Central memory CD8-positive, alpha-beta T cell (primary cell): ENCODE measurements at regions not wholly inside any gene's neighbourhood (a gene's known extent, or its start where the extent isn't known, plus 50 kb on each side); places are given as distances from the start of the nearest gene placed in this dataset.
A peak's percentile ranks its signal among the peaks of the same experiment; 100 is the strongest.

Experiments used
- ATAC-seq: fragments of 150-1000 bp; cut with Tn5 transposase; replicated peaks from 2 replicates; pipeline ENCODE4 v1.10.0; 2022; ENCODE audit warnings: mild to moderate bottlenecking, moderate FRiP score, moderate number of reproducible peaks; ENCODE audit not compliant: poor library complexity, severe bottlenecking; ENCODE audit errors: extremely low read depth
- DNase-seq, 2 donors: peaks; one replicate each; pipeline ENCODE4 v3.0.0; 2021; ENCODE audit warnings: low spot score in 2 of 2
- H3K27ac Mint-ChIP-seq: one replicate; pipeline ENCODE4 v1.8.0; 2022; ENCODE audit warnings: low read depth, mild to moderate bottlenecking, moderate library complexity, mixed read lengths
- H3K27me3 Mint-ChIP-seq: one replicate; pipeline ENCODE4 v1.8.0; 2022; ENCODE audit warnings: mixed read lengths
- H3K36me3 Mint-ChIP-seq: one replicate; pipeline ENCODE4 v1.8.0; 2022; ENCODE audit warnings: mild to moderate bottlenecking, moderate library complexity, mixed read lengths; ENCODE audit not compliant: insufficient read depth
- H3K4me1 Mint-ChIP-seq: one replicate; pipeline ENCODE4 v1.8.0; 2022; ENCODE audit warnings: mixed read lengths
- H3K4me3 Mint-ChIP-seq: one replicate; pipeline ENCODE4 v1.8.0; 2022; ENCODE audit warnings: mild to moderate bottlenecking, moderate library complexity, mixed read lengths
- H3K9me3 Mint-ChIP-seq: one replicate; pipeline ENCODE4 v1.8.0; 2022; ENCODE audit warnings: mixed read lengths

GRCh38 chr6:26149240-26149639 lies 62.0 kb downstream of the HFE start:
- ATAC-seq (no peak), DNase-seq (no peak)
- Mint-ChIP-seq H3K4me1 (no peaks in the 10 kb centered on the region), H3K27me3 (no peaks in the 10 kb centered on the region), H3K9me3 (no peaks in the 10 kb centered on the region), H3K36me3 (peaks cover 1% of the 10 kb centered on the region), H3K27ac (no peak overlapping the region), H3K4me3 (no peak overlapping the region)

DNA sequence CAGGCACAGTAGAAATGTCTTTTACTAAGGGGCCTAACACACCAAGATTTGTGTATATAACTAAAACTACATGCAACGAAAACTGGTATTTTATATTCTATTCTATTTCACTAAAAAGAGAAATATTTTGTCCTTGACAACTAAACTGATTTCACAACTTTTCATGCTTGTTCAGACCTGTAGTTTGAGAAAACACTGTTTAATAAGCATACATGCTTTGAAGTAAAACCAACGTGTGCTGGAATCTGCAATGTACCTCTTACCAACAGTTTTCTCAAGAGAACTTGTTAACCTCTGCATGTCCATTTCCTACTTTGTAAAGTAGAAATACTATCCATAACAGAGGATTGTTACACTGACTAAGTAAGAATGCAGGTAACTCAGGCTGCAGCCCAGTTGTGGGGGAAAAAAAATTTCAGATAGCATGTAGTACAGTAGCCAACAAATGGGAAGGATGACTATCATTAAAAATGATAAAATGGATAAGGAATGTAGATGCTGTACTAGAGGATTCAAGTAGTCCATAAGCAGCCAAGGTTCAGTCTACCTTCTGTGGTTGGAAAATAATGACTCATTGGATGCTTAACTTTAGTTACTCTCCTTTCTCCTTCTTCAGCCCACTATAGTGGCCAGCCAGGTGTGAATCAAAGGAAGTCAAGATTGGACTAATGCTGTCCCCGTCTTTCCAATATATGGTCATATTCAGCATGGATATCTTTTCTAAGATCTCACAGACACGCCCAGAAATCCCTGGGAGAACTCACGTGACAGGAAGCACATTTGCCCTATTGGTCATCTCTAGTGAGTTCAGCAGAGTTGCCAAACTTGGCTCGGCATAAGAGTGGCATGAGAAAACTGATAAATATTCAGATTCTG lies 65.2 kb downstream of the HFE start:
- H3K27ac Mint-ChIP-seq = no peak overlapping the region
- H3K9me3 Mint-ChIP-seq = no peaks in the 10 kb centered on the region
- no peak for ATAC-seq
- DNase-seq = no peak
- peaks cover 22% of the 10 kb centered on the region for H3K36me3 Mint-ChIP-seq
- H3K27me3 Mint-ChIP-seq = no peaks in the 10 kb centered on the region
- no peak overlapping the region for H3K4me3 Mint-ChIP-seq
- H3K4me1 Mint-ChIP-seq = peaks cover 23% of the 10 kb centered on the region

DNA sequence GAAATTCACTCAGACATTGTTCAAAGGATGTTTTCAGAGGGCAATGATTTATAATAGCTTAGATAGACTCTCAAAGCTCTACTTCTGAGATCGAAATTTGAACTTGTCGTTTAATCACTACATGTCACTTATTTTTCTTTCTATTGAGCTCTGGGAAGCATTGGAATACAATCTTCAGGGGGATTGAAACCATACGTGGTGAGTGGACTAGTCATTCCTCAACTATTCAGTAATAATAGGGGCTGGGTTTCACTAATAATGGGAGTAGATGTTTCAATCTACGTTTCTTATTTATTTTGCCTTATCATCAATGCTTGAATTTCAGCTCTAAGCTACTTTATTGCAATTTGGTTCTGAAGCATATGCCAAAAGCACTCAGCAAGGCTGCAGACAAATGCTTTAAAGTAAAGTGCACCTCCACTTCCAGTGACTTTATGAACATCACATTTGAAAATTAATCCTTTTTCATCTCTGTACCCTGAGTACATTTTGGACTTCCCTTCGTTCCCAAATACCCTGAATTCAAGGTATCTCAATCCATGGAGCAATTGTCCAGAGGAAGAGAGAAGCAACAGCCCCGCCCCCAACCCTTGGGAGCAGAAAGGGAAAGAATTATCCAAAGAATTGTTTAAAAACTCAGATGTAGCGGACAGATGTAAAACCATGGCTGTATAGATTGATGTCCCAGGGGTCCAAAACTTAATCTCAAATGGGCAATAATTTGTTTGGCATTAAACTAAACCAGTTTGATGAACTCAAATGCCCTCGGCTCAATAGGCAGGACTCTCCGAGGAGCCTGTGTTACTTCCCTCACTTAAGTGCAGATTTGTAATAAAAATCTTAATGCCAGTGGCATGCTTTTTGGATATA lies 68.1 kb downstream of the HFE start:
- Mint-ChIP-seq H3K4me1 (peaks cover 44% of the 10 kb centered on the region), H3K27me3 (no peaks in the 10 kb centered on the region), H3K4me3 (peak overlapping the region; percentile 86), H3K36me3 (peaks cover 38% of the 10 kb centered on the region), H3K9me3 (no peaks in the 10 kb centered on the region), H3K27ac (peak overlapping the region; percentile 99)
- DNase-seq (no peak), ATAC-seq (no peak)

DNA sequence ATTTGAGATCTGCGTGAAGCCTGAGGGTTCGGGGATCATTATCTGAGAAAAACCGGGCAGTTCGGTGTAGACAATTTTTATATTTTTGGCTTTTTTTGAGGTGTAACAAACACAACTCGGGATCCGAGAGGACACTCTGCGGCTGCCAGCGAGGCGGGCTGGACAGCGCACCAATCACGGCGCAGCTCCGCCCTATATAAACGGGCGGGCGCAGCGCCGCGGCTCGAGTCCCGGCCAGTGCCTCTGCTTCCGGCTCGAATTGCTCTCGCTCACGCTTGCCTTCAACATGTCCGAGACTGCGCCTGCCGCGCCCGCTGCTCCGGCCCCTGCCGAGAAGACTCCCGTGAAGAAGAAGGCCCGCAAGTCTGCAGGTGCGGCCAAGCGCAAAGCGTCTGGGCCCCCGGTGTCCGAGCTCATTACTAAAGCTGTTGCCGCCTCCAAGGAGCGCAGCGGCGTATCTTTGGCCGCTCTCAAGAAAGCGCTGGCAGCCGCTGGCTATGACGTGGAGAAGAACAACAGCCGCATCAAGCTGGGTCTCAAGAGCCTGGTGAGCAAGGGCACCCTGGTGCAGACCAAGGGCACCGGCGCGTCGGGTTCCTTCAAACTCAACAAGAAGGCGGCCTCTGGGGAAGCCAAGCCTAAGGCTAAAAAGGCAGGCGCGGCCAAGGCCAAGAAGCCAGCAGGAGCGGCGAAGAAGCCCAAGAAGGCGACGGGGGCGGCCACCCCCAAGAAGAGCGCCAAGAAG lies 69.0 kb downstream of the HFE start:
- H3K4me3 Mint-ChIP-seq = peak overlapping the region; percentile 86
- ATAC-seq (peak; percentile 35), DNase-seq (peak; percentile 82 to 89)
- H3K4me1 Mint-ChIP-seq = peaks cover 46% of the 10 kb centered on the region
- peak overlapping the region; percentile 99 for H3K27ac Mint-ChIP-seq
- peaks cover 38% of the 10 kb centered on the region for H3K36me3 Mint-ChIP-seq
- H3K9me3 Mint-ChIP-seq = no peaks in the 10 kb centered on the region
- no peaks in the 10 kb centered on the region for H3K27me3 Mint-ChIP-seq

- Mint-ChIP-seq H3K27ac (peak overlapping the region; percentile 99), H3K4me1 (peaks cover 46% of the 10 kb centered on the region), H3K36me3 (peaks cover 38% of the 10 kb centered on the region), H3K27me3 (no peaks in the 10 kb centered on the region), H3K9me3 (no peaks in the 10 kb centered on the region), H3K4me3 (peak overlapping the region; percentile 86)
- ATAC-seq (peak; percentile 4), DNase-seq (no peak)
These were observed 69.6 kb downstream of the HFE start for GRCh38 chr6:26156850-26157250.

DNA sequence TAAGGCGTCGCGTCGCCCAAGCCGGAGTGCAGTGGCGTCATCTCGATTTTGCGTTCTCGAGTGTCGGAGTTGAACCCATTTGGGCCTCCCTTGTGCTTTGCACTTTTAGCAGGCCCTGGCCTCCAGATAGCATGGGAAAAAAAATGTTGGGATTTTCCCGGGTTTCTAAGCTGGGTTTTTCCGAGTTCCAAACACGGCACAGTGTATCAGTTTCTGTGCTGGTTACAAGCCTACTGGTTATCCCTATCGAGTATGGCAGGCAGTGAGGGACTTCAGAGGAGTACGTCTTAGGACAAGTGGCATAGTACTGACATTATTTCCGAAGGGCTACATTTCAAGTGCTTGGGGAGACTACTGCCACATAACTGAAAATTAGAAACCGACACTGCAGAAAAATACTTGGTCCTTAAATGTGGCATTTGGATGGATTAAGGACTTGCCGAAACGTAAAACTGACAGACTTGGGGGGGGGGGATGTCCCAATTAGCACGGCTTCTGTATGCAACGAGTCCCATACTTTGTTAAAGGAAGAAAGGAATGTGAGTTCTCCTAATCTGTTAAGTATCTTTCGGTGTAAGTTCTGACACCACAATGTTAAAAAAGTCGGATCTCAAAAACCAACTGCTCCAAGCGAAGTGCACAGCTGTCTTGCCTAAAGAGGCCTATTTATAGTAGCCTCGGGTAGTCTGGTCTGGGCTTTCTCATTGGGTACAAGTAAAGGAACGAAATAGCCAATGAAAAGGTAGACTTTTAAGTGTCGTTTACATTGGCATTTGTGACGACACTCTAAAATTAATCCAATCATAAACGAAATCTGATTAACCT lies 70.2 kb downstream of the HFE start:
- DNase-seq = peak; percentile 74 to 89
- Mint-ChIP-seq H3K4me3 (peak overlapping the region; percentile 86), H3K27me3 (no peaks in the 10 kb centered on the region), H3K27ac (peak overlapping the region; percentile 99), H3K36me3 (peaks cover 37% of the 10 kb centered on the region), H3K4me1 (peaks cover 46% of the 10 kb centered on the region), H3K9me3 (no peaks in the 10 kb centered on the region)
- ATAC-seq = peak; percentile 69

DNA sequence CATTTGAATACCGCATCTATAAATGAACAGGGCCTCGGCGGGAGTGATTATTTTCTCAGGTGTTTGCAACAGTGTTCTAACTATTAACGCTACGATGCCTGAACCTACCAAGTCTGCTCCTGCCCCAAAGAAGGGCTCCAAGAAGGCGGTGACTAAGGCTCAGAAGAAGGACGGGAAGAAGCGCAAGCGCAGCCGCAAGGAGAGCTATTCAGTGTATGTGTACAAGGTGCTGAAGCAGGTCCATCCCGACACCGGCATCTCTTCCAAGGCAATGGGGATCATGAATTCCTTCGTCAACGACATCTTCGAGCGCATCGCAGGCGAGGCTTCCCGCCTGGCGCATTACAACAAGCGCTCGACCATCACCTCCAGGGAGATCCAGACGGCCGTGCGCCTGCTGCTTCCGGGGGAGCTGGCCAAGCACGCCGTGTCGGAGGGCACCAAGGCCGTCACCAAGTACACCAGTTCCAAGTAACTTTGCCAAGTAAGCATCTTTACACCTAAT lies 70.9 kb downstream of the HFE start:
- peak overlapping the region; percentile 86 for H3K4me3 Mint-ChIP-seq
- DNase-seq = peak; percentile 85 to 93
- H3K4me1 Mint-ChIP-seq = peaks cover 46% of the 10 kb centered on the region
- peak overlapping the region; percentile 99 for H3K27ac Mint-ChIP-seq
- ATAC-seq = peak; percentile 51
- H3K36me3 Mint-ChIP-seq = peaks cover 36% of the 10 kb centered on the region
- no peaks in the 10 kb centered on the region for H3K9me3 Mint-ChIP-seq
- H3K27me3 Mint-ChIP-seq = no peaks in the 10 kb centered on the region

- Mint-ChIP-seq H3K4me1 (peaks cover 46% of the 10 kb centered on the region), H3K9me3 (no peaks in the 10 kb centered on the region), H3K27me3 (no peaks in the 10 kb centered on the region), H3K27ac (peak overlapping the region; percentile 99), H3K4me3 (peak overlapping the region; percentile 86), H3K36me3 (peaks cover 36% of the 10 kb centered on the region)
- peak; percentile 33 to 57 for DNase-seq
- ATAC-seq = peak; percentile 13
These were observed 71.5 kb downstream of the HFE start for GRCh38 chr6:26158581-26159356.

DNA sequence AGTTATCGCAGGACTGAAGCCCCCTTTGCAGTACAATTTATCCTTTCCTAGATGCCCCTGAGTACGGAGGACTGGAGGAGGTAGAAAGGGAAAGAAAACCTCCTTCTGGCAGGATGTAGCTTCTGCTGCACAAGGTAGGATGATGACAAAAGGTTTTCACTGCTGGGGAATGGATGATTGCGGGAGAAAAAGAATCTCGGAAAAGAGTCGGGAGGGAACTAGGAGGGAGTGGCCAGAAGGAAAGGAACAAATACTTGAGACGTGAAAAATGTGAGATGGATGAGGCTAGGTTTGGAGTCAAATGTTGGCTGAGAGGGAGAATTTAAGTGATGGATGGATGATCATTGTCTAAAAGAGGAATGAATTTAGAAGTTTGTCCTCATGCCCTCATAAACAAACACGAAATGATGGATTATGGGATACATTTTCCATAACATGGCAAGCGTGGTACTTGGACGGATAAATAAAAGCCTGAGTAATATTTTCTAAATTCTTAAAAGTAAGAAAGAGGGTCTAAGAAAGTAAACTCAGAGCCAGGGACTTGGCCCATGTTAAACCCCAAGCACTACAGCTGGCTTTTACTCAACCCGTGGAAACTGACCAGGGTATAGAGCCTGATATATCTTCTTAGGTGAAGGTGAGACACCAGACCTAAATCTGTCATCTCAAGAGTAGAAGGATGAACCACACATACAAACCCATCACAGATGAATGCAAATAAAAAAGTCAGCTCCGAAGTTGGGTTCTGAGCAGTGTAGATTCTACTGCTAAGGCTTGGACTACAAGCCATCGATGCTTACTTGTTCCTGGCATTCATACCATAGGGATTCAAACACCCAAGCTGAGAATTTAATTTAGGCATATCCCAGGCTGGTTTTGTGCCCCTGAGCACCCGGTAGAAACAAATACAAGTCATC lies 72.4 kb downstream of the HFE start:
- Mint-ChIP-seq H3K27me3 (no peaks in the 10 kb centered on the region), H3K4me1 (peaks cover 46% of the 10 kb centered on the region), H3K27ac (peak overlapping the region; percentile 99), H3K36me3 (peaks cover 36% of the 10 kb centered on the region), H3K4me3 (peak overlapping the region; percentile 86), H3K9me3 (no peaks in the 10 kb centered on the region)
- DNase-seq (no peak), ATAC-seq (no peak)

DNA sequence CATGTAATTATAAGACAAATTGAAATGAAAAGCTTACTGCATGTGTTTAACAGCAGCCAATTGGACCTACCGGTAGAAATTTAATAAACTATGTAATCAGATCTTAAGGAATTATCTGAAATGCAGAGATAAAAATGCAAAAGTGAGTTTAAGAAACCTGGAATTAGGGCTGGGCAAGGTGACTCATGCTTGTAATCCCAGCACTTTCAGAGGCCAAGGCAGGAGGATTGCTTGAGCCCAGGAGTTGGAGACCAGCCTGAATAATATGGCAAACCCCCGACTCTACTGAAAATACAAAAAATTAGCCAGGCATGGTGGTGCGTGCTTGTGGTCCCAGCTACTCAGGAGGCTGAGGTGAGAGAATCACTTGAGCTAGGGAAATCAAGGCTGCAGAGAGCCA lies 74.1 kb downstream of the HFE start:
- no peak overlapping the region for H3K27ac Mint-ChIP-seq
- peaks cover 31% of the 10 kb centered on the region for H3K4me1 Mint-ChIP-seq
- H3K4me3 Mint-ChIP-seq = no peak overlapping the region
- ATAC-seq (no peak), DNase-seq (no peak)
- H3K36me3 Mint-ChIP-seq = peaks cover 27% of the 10 kb centered on the region
- no peaks in the 10 kb centered on the region for H3K27me3 Mint-ChIP-seq
- no peaks in the 10 kb centered on the region for H3K9me3 Mint-ChIP-seq
